GM21576 (cell line): ENCODE measurements at regions not wholly inside any gene's neighbourhood (a gene's known extent, or its start where the extent isn't known, plus 50 kb on each side); places are given as distances from the start of the nearest gene placed in this dataset.
A peak's percentile ranks its signal among the peaks of the same experiment; 100 is the strongest.

Experiments
- ATAC-seq: cut with Tn5 transposase; IDR thresholded peaks from one replicate; pipeline ENCODE4 v1.9.1; 2021; ENCODE audit warnings: mild to moderate bottlenecking, moderate library complexity; ENCODE audit not compliant: unreplicated experiment

- no peak for ATAC-seq
These were observed 173.0 kb upstream of the FMN2 start for GRCh38 chr1:239918634-239919033.

DNA sequence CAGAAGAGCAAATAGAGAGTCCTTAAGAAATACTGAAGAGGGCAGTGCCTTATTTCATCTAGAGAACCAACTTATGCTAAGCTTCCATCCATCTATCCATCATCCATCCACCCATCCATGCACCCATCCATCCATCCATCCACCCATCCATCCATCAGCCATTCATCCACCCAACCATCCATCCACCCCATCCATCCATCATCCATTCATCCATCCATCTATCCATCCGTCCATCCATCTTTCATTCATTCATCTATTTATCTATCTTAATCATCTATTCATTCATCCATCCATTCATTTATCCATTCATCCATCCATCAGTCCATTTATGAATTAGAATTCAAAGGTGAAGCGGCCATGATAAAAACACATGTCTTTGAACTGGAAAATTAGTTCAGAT is 171.5 kb upstream of the FMN2 start:
- ATAC-seq = no peak

- ATAC-seq = no peak
These were observed 168.7 kb upstream of the FMN2 start for GRCh38 chr1:239922778-239923522.

- no peak for ATAC-seq
These were observed 166.8 kb upstream of the FMN2 start for GRCh38 chr1:239924741-239925350.

- ATAC-seq = no peak
These were observed 165.5 kb upstream of the FMN2 start for GRCh38 chr1:239926184-239926583.

- ATAC-seq = no peak
These were observed 162.4 kb upstream of the FMN2 start for GRCh38 chr1:239929317-239929716.

DNA sequence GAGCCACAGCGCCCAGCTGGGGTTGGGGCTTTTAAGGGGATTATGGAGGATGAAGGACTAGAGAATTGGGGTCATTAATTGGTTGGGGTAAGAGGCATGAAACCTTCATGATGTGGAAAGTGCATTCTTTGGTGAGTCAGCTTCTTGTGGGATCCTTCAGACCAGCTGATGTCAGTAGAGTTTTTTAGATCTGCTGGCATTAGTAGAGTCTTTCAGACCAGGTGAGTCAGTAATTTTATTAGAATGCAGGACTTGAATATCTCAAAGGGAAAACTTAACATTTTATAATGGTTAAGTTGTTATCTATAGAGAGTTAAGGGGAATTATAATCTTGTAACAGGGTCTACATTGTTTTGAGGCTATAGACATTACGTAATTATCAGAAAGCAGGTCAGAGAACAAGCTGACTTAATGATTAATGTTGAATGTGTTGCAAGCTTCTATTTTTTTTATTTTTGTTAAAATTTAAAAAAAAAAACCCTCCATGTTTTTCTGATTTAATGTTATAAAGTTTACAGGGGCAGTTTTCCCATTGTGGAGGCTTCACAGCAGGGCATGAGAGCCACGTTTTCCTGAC is 160.9 kb upstream of the FMN2 start:
- no peak for ATAC-seq

GRCh38 chr1:239931341-239931740 is 160.3 kb upstream of the FMN2 start:
- ATAC-seq = no peak

- ATAC-seq = no peak
These were observed 152.1 kb upstream of the FMN2 start for GRCh38 chr1:239939602-239940001.

DNA sequence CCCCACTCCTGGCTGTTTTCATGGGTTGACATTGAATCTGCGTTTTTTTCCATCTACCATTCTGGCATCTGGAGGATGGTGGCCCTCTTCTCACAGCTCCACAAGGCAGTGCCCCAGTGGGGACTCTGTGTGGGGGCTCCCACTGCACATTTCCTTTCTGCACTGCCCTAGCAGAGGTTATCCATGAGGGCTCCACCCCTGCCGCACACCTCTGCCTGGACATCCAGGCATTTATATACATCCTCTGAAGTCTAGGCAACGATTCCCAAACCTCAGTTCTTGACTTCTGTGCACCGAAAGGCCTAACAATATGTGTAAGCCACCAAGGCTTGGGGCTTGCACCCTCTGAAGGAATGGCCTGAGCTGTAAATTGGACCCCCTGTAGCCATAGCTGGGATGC is 147.9 kb upstream of the FMN2 start:
- ATAC-seq = no peak

- ATAC-seq = no peak
These were observed 147.0 kb upstream of the FMN2 start for GRCh38 chr1:239944666-239945065.

DNA sequence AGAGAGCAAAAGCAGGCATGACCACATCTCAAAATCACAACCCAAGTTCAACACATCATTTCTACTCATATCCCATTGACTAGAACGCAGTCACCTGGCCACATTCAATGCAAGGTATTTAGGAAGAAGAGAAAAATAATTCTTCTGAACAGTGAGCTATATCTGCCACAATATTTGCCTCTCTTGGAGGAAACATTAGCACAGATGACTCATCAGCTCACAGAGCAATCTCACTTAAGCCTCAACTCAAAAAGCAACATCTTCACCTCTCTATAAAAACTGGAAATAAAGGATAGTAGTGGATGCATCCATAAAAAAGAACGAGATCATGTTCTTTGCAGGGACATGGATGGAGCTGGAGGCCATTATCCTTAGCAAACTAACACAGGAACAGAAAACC is 143.9 kb upstream of the FMN2 start:
- ATAC-seq = no peak

- peak; percentile 58 for ATAC-seq
These were observed 140.1 kb upstream of the FMN2 start for GRCh38 chr1:239951511-239952140.

DNA sequence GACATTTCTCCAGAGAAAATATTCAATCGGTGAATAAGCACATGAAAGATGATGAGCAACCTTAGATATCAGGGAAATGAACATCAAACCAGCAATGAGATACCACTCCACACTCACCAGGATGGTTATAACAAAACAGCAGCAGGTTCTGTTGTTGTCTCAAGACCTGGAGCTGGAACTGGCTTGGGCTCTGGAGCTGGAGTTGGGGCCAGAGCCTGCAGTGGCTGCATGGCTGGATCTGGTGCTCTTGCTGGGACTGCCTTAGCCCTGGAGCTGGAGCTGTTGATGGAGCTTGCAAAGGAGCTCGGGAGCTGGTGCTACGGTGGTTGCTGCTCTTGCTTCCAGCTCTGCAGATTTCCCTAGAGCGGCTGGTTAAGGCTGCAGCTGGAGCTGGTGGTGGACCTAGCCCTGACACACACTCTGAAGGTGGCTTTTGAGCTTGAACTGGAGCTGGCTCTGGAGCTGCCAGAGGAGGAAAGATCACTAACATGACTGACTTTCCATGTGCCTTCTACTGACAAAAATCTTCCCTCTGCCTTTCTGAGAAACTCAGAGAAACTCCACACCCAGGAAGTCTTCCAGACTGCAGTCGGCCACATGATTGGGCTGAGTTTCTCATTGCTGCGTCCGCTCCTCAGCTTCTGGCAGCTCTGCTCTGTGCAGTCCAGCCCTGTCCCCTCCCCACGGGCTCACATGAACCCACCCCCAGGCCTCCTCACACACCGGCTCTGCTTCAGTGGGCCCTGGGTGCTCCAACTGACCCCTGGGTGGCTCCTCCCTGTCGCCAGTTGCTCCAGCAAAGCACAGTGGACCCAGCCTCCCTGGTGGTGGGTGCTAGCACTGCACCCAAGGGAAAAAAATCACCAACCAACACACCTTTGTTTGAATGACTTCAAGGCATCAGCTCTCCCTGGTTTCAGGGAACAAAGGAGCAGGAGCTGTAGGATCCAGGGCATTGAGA is 139.1 kb upstream of the FMN2 start:
- ATAC-seq = peak; percentile 52

DNA sequence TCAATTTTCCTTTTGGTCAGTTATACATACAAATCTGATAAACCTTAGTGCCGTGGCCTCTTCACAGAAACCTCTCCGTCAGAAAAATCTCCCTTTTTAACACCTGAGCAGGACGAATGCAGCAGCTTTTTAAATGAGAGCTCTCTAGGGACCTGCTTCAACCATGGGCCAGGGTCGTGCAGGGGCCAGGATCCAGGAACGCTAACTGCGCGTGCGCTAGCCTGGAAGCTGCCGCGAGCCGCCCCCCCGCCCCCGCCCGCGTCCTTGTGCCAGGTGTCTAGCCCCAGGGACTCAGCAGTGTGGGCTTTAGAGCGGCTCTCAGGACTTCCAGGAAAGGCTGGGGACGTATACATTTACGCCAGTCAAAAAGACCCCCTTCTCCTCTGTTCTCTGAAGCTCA is 136.8 kb upstream of the FMN2 start:
- ATAC-seq = no peak

DNA sequence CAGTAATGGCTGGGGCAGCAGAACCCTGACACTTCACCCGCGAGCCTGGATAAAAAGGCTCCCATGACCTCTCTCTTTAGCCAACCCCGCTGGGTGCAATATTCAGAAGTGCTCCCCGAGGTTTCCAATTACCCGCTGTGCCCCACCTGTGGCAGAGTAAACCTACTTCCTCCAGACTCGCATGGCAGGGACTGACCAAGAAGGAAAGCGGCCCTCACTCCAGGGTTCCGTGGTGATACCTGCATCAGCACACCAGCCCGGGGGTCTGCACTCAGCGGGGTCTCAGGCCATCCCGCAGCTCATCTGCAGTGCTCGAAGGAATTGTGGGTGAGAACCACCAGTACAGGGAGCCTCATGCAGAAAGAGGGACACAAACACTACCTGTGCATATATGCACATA is 136.3 kb upstream of the FMN2 start:
- ATAC-seq = no peak

DNA sequence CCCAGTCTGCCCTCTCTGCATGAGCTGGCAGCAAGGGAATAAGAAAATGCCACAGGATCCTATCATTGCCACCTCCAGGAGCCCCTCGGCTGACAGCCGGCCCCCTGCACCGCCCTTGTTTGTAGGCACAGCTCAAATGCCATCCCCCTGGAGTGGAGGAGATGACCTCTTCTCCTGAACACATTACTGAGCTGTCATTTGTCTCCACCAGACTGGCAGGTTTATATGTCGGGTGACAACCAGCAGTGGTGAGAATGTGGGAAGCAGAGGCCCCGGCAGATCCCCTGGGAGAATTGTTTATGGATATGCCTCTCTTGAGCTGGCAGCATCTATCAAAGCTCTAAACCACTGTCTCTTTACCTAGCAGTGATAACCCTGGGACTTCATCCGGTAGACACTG is 135.4 kb upstream of the FMN2 start:
- ATAC-seq = no peak

- no peak for ATAC-seq
These were observed 133.6 kb upstream of the FMN2 start for GRCh38 chr1:239958063-239958462.

DNA sequence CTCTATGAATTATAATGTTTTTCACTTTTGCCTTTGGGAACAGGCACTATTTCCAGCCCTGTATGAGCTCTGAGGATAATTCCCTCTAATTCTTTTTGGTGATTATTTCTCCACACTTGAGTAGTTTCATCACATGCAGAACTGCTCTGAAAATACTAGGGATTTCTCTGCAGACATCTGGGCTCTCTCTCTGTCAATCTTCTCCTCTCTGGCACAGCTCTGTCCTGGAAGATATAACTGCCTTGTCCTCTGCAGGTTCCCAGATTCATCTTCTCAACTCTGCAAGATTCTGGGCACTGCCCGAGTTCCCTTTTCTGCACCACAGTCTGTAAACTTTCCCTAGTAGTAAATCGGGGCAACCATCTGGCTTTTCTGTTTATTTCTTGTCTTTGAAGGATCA is 131.3 kb upstream of the FMN2 start:
- no peak for ATAC-seq

- no peak for ATAC-seq
These were observed 127.8 kb upstream of the FMN2 start for GRCh38 chr1:239963856-239964255.
